ENCODE measurements at regions not wholly inside any gene's neighbourhood (a gene's known extent, or its start where the extent isn't known, plus 50 kb on each side); places are given as distances from the start of the nearest gene placed in this dataset.

DNA sequence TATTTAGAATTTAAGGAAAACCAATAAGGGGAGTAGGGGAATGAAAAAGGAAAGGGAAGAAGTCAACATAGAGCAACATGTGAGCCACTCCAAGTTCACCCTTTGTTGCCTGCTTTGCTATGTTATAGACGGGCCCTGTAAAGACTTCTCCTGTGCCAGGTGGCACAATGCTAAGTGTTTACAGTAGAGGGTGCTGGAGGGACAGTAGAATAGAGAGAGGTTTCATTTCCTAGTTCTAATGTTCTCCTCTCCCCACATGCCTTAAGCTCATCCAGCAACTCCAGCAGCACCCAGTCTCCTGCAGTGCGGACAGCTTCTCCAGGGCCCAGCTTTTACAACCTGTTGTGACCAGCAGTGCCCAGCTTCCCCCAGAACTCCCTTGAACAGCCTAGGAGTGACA is 468.0 kb downstream of the HS3ST3B1 start:
- TF ChIP-seq CTCF (IDR thresholded peaks at IDR 0.05; ENCODE audit: low read length) (no peak), EZH2 (IDR thresholded peaks at IDR 0.05; ENCODE audit: borderline replicate concordance, low read length) (no peak)
